Stimulated activated CD8-positive, alpha-beta memory T cell treated with anti-CD3 and anti-CD28 coated beads, Interleukin-4, amount 100 ng/mL, for 4 hours (primary cell): ENCODE measurements at regions not wholly inside any gene's neighbourhood (a gene's known extent, or its start where the extent isn't known, plus 50 kb on each side); places are given as distances from the start of the nearest gene placed in this dataset.
"Not testable (repeated sequence)": the region's sequence is repeated elsewhere in the genome, so short reads cannot be mapped to it uniquely, and the experiment has no call there.

Experiments
- DNase-seq, 2 donors: peaks; one replicate each; pipeline ENCODE4 v3.0.0-alpha.2; 2020; ENCODE audit warnings: low read depth in 2 of 2, low spot score in 1 of 2

DNA sequence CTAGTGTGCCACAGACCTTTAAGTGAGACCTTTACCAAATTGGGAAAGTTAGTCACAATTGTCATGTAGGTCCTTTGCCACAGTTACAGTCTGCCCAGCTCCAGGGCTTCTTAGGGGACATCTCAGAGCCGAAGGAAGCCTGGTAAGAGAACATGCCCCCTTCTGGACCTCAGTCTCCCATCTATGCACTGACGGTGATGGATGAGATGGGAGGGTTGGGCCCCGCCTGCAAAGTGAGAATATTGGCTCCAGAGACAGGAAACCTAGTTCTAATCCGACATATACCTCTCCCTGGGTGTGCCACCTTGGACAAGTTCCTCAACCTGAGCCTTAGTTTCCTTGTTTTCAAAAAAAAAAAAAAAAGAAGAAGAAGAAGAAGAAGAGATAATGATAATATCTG is 85.1 kb upstream of the NAV2 start:
- DNase-seq, result no peak

- DNase-seq, result no peak
These were observed 87.2 kb upstream of the NAV2 start for GRCh38 chr11:19625438-19625837.

GRCh38 chr11:19617696-19618523 is 94.7 kb upstream of the NAV2 start:
- DNase-seq, result no peak

DNA sequence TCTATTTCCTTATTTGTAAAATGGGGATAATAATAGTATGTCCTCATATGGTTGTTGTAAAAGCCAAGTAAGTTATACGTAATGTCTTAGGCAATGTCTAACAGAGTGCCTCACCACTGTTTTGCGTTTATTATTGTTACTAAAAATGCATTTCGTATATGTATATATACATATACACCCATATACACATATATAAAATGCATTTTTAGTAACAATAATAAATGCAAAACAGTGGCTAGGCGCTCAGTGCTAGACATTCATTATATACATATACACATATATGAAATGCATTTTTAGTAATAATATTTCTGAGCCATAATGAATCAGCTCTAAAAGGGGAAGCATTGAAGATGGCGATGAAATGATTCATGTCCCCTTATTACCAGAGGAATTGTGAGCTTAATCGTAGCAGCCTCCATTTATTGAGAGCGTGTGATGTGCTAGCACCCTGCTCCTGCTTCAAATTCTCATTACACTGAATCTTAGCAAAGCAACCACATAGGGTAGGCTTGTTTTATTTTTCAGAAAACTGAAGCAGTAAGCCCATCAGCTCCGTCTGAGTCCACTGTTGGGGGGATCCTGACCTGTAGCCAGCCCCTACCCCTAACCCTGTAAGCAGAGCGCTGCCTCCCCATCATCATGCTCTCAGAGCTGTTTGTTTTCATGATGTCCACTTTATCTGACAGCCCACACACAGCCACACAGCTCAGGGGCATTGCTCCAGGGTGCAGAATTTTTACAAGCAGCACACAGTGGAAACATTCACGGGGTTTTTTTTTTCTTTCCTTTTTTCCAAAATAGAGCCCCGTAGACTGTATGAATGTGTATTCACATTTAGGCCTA is 97.1 kb upstream of the NAV2 start:
- no peak for DNase-seq

GRCh38 chr11:19614370-19614940 is 98.2 kb upstream of the NAV2 start:
- no peak for DNase-seq

DNA sequence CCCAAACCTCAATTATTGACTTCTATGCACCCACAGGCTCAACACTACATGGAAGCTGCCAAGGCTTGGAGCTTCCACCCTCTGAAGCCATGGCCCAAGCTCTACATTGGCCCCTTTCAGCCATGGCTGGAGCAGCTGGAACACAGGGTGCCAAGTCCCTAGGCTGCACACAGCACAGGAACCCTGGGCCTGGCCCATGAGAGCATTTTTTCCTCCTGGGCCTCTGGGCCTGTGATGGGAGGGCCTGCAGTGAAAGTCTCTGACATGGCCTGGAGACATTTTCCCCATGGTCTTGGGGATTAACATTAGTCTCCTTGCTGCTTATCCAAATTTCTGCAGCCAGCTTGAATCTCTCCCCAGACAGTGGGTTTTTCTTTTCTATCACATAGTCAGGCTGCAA is 100.6 kb upstream of the NAV2 start:
- DNase-seq, result not testable (repeated sequence)

DNA sequence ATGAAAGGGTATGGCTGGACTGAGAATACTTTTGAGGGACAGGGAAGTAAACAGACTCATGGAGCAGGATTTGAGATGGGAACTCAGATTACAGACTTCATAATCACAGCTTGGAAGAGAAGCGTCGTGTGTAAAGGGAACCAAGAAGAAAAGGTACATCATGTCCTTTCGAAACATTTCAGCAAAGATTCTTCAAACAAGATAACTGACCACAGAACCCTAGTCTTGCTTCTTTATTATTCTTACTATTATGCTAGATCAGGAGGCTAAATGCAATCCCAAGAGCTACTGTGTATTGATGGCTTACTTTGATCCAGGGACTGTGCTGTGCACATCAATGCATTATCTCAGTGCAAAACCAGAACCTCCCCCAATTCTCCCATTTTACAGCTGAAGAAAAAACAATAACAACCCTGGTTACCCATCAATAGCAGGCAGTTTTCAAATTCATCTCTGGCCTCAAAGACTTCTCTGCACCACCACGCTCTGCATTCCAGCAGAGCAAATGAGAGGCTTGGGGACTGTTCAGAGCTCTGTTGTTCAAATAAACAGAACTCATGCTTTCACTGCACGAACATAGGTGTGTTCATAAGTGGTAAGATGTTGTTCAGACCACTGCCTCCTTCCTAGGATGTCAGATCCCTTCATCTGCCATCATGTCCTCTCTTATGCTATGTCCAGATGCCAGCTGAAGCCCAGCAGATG is 104.8 kb upstream of the NAV2 start:
- DNase-seq, result no peak

DNA sequence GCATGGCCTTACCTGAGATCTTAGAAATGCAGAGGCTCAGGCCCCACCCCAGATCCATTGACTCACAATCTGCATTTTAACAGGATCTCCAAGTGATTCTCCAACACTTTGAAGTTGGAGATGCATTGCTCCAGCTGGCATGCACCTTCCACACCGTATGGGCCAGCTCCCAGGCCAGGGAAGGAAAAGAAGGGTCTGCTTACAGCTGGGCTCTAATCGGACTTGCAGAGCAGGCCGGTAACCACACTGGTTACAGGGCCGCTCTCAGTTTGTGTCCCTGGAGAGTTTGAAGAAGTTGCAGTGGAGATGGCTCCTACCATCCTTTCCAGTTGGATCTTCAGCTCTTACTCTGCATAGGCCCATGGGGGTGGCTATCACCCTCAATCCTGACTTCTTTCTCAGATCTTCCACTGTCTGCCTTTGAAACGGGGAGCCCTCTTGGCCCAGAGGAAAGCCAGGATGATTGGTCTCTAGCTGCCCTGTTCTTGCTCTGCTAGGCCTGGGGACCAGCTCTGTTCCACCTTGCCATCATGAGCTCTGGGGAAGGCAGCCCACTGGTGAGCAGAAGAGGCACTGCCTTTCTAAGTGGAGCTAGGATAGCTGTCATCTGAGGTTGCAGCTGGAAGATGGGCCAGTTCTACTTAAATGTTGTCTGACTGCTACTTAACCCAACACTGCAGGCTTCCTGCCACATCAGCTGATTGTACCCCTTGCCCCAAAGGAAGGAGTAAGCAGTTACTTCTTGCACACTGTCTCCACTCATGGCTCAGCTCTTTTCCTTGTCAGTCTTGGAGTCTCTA is 105.6 kb upstream of the NAV2 start:
- no peak for DNase-seq

DNA sequence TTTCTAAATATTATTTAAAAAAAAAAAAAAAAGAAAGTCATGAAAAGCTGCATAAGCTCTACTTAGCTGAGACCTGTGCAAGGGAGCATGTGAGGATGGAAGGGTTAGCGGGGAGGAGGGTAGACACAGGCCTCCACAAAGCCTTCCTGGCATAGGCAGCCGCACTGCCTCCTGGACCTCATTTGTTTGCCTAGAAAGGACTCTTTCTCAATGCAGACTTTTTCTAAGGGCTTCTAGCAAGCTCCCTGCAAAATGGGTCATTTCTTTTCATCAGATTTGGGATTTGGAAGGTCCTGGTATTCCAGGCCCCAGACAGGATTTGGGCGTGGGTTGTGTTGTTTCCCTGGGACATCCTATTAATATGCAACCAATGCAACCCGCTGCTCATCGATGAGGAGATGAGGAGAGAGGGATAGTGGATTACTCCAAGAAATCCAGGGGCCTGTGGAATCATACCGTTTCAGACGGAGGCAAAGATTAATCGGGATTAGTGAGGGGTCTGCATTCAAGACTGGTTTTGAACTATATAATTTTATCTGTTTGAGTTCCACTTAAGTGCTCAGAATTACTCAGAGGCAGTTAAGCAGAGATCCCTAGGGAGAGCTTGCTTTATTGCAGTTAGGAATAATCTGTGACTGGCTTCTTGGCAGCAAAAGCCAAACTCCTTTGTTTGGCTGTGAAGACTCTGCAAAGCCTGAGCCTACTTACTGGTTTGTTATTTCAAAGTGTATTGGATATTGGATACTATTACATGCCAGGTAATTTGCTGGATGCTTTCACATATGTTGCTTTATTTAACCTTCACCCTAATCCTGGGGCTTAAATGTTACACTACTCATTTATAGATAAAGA is 106.9 kb upstream of the NAV2 start:
- no peak for DNase-seq

DNA sequence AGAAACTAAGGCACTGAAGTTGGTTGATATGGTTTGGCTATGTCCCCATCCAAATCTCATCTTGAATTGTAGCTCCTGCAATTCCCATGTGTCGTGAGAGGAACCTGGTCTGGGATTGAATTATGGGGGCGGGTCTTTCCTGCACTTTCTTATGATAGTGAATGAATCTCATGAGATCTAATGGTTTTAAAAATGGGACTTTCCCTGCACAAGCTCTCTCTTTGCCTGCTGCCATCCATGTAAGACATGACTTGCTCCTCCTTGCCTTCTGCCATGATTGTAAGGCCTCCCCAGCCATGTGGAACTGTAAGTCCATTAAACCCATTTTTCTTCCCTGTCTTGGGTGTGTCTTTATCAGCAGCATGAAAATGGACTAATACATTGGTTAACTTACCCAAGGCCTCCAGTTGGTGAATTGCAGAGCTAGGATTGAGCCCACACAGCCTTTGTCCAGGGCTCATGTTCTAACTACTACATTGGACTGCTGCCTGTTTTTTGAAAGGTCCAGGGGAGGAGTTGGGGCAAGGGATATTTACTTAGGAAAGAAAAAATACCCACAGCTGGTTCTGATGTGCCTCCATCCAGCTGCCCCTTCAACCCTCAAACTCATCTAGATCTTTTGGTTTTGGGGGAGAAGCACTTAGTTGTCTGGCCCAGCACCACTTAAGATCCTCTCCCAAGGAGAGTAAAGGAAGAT is 107.8 kb upstream of the NAV2 start:
- DNase-seq, result no peak

DNA sequence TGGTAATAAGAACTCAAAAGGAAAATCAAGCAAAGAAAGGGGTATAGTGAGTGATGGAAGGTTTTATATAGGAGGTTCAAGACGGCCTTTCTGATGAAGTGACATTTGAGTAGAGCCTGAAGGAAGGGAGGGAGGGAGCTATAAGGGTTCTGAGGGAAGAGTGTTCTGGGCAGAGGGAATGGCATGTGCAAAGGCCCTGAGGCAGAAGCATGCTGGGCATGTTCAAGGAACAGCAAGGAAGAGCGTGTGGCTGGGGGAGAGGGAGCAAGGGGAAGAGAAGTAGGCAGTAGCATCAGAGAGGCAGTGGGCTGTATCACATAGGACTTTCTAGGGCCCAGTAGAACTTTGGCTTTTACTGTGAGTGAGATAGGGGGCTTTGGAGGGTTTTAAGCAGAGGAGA is 108.9 kb upstream of the NAV2 start:
- DNase-seq, result no peak

DNA sequence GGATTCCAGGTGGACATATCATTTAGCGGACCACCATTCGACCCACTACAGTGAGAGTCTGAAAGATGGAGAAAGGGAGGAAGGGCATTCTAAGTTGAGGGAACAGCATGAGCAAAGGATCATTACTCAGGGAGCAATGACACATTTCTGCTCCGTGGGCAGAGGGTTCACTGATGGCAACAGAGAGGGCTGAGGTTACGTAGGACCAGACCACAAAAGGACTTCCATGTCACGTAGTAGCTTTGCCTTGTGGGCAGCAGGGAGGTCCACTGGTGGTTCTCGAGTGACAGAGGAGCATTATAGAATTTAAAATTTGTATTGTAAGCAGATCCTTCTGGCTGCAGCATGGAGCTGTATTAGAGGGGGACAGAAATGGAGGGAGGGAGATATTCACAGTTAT is 109.7 kb upstream of the NAV2 start:
- DNase-seq, result no peak

DNA sequence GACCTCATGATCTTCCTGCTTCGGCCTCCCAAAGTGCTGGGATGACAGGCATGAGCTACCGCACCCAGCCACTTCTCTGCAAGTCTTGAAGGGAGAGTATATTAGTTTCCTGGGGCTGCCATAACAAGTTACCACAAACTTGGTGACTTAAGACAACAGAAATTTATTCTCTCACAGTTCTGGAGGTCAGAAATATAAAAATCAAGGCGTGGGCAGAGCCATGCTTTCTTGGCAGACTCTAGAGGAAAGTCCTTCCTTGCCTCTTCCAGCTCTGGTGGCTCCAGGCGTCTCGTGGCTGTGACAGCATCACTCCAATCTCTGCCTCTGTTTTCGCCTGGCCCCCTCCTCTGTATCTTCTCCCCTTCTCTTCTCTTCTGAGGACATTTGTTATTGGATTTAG is 110.2 kb upstream of the NAV2 start:
- no peak for DNase-seq

GRCh38 chr11:19601235-19601634 is 111.4 kb upstream of the NAV2 start:
- DNase-seq, result no peak

GRCh38 chr11:19599681-19600080 is 113.0 kb upstream of the NAV2 start:
- DNase-seq, result no peak

- DNase-seq, result no peak
These were observed 113.7 kb upstream of the NAV2 start for GRCh38 chr11:19598876-19599486.

- DNase-seq, result no peak
These were observed 114.2 kb upstream of the NAV2 start for GRCh38 chr11:19598456-19598855.

DNA sequence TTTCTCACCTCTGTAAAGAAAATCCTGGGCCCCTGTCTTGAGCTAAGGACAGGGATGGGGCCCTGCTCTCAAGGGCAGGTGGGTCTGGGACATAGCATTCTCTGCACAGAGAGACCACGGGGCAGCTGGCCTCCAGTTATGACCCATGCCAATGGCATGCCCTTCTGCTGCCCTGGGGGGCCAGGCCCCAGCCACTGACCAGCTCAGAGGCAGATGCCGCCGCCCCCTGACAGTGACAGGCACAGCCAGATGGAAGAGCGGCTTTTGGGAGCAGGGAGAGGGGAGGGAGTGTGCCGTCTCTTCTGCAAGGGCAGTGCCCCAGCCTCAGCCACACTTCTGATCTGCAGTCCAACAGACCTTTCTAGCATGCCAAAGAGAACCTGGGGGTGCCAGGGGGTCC is 114.8 kb upstream of the NAV2 start:
- DNase-seq, result no peak

- no peak for DNase-seq
These were observed 115.4 kb upstream of the NAV2 start for GRCh38 chr11:19597206-19597605.
